Stimulated activated naive CD4-positive, alpha-beta T cell (primary cell): ENCODE measurements at regions not wholly inside any gene's neighbourhood (a gene's known extent, or its start where the extent isn't known, plus 50 kb on each side); places are given as distances from the start of the nearest gene placed in this dataset.

Experiments used
- DNase-seq, 6 experiments: peaks; one replicate each; lab custom pipeline; 2025; lab: John Stamatoyannopoulos, UW

DNA sequence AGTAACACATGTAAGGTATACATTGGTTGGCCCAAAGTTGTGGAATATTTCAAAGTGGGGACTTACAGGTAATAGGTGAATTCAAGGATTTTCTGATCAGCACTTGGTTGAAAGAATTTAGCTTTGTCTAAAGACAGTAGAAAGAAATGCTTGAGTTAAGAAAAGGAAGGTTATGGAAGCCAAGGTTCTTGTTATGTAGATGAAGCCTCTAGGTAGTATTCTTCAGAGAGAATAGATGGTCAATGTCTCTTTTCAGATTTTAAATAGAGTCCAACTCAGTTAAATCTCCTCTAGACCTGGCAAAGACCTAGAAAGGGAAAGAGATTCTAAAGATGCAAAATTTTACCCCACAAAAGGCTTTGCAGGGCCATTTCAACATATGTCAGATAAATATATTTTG, 157.4 kb downstream of the ANKRD30B start:
- DNase-seq: no peak

DNA sequence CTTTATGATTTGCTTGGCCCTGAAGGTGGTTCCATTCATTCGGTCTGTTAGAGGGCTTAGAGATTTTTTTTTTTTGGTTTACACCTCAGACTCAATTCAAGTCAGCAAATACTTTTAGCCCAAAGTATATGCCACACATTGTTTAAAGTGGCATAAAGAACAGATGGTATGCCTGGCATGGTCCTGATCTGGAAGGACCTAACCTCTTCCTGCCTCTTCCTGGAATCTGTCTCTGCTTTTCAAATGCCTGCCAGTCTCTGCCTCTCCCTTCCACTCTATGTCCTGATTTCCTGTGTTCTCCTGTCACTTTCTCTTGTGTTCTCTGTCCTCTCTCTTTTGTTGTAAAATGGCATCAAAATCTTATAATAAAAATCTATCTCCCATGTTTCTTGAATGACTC, 158.0 kb downstream of the ANKRD30B start:
- no peak for DNase-seq

- DNase-seq: no peak
Measured at GRCh38 chr18:14907420-14907819, 159.4 kb downstream of the ANKRD30B start.

GRCh38 chr18:14908541-14908940, 160.6 kb downstream of the ANKRD30B start:
- DNase-seq: no peak

DNA sequence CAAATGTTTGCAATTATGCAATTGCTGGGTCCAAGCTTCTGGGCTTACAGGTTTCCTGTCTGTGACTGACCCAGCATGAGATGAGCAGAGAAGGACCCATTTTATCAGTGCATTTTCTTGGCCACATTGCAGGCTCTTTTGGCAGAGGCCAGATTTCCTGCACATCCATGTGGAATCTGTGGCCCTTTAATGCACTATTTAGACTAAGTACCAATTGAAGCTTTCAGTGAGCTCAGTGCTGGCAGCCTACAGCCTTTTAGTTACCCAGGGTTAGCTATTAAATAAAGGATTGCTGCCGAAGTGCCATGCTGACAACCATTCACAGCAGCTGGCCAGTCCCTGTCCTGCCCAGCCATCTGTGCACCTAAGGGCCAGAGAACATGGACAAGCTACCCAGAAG, 165.0 kb downstream of the ANKRD30B start:
- no peak for DNase-seq

GRCh38 chr18:14914121-14914520, 166.1 kb downstream of the ANKRD30B start:
- DNase-seq: no peak

GRCh38 chr18:14914771-14915170, 166.8 kb downstream of the ANKRD30B start:
- no peak for DNase-seq

GRCh38 chr18:14916181-14916580, 168.2 kb downstream of the ANKRD30B start:
- DNase-seq: no peak

DNA sequence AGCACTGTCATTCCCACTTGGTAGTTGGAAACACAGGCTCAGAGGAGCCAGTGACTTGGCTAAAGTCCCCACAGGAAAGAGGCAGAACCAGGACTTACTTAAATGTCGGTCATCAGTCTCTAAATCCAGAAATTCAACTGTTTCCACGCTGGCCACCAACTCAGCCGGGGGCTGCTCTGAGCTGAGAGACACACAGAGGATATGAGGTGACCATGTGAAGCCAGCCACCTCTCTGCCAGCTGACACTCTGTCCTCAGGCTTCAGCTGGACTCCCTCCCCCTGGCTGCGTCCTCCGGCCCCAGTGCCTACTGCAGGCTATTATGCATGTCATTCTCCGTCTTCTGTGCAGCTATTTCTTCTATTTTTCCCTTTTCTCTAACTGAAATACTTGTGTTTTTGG, 168.9 kb downstream of the ANKRD30B start:
- DNase-seq: no peak

DNA sequence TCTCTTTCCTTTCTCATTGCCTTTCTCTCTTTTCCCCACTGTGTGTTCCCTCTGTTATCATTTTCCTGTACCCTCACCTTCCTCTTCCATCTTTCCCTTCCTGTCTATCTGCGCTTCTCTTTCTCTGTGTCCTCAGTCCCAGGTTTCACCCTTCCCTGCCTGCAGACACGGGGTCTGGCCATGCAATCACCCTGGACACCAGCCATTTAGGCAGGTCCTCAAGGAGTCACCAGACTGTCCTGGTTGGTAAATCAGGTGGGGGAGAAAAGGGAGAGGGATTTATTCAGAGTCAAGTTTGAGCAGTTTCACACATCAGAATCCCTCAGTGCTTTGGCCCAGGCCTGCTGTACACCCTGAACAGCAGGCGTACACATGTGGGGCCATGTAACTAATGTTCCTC, 169.3 kb downstream of the ANKRD30B start:
- no peak for DNase-seq

- no peak for DNase-seq
Measured at GRCh38 chr18:14919666-14920065, 171.7 kb downstream of the ANKRD30B start.

- no peak for DNase-seq
Measured at GRCh38 chr18:14921031-14921430, 173.1 kb downstream of the ANKRD30B start.

GRCh38 chr18:14921547-14921946, 173.6 kb downstream of the ANKRD30B start:
- DNase-seq: no peak

GRCh38 chr18:14922031-14922430, 174.1 kb downstream of the ANKRD30B start:
- DNase-seq: no peak

DNA sequence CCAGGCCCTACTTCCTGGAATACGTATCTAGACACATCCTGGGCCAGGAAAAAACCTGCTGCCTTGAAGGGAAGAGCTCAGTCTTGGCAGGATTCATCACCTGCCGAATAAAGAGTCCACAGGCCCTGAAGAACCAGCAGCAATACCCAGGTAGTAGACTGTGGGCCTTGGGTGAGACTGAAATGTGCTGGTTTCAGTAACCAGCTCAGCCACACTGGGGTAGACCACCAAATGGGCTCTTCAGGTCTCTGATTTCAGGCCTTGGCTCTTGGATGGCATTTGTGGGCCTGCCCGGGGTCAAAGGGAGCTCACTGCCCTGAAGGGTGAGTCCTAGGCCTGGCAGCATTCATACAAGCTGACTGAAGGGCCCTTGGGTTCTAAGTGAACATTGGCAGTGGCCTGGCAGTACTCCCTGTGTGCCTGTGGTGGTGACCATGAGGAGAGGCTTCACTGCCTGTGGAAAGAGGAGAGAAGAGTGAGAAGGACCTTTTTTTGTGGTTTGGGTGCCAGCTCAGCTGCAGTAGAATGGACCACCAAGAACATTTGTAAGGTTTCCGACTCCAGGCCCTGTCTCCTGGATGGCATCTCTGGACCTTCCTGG, 175.1 kb downstream of the ANKRD30B start:
- DNase-seq: no peak

DNA sequence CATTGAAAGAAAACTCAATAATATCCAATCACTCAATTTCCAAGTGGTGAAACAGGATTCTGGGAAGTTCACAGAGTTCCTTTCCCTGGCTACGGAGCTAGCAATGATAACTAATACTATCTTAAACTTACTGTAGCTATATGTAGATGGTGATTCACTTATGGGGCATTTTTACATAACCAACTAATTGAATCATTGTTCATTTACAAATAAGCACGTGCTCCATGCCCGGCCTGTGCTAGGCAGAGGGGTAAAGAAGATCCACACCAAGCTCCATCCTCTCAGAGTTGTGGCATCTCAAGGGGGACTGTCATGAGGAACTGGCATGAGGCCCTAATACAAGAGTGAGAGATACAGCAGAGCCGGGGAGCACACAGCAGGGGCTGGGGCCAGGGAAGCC, 176.3 kb downstream of the ANKRD30B start:
- DNase-seq: no peak

GRCh38 chr18:14925281-14925709, 177.3 kb downstream of the ANKRD30B start:
- DNase-seq: no peak

DNA sequence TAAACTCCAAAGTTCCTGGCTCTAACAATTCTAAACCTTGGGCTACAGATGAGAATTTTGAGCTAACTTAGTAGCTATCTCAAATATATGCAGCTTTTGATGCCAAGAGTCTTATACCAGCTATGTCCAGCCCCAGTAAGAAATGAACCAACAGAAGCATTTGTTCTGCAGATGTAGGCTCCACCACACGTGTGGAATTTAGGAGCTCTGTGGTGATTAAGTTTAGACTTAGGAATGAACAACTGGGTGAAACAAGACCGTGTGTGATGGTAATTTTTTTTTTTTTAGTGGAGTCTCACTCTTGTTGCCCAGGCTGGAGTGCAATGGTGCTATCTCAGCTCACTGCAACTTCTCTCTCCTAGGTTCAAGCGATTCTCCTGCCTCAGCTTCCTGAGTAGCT, 179.7 kb downstream of the ANKRD30B start:
- DNase-seq: no peak

- no peak for DNase-seq
Measured at GRCh38 chr18:14928396-14928795, 180.4 kb downstream of the ANKRD30B start.

- DNase-seq: no peak
Measured at GRCh38 chr18:14930076-14930475, 182.1 kb downstream of the ANKRD30B start.

- DNase-seq: no peak
Measured at GRCh38 chr18:14930576-14930975, 182.6 kb downstream of the ANKRD30B start.

- DNase-seq: no peak
Measured at GRCh38 chr18:14933049-14933851, 185.3 kb downstream of the ANKRD30B start.

DNA sequence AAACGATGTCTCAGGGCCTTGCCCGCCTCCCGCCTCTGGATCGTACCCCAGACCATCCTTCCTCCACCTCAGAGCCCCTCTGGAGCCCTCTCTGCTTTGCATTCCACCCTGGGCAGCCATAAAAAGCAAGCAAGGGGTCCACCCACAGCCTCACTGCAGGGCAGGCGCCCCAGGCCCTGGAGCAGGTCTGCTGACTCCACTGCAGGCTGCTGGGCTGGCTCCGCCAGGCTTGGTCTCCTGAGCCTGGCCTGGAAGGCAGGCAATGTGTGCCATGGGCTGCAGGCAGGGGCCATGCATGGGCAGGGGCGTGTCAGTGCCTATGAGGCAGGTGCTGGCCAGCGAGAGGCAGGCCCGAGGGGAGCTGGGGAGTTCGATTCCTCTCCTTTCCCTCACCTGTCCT, 186.0 kb downstream of the ANKRD30B start:
- DNase-seq: no peak

GRCh38 chr18:14935210-14935609, 187.2 kb downstream of the ANKRD30B start:
- no peak for DNase-seq
